H1 (cell line): ENCODE measurements at regions not wholly inside any gene's neighbourhood (a gene's known extent, or its start where the extent isn't known, plus 50 kb on each side); places are given as distances from the start of the nearest gene placed in this dataset.

ENCODE experiments used
- RAD21 ChIP-seq, 2 experiments: IDR thresholded peaks in 1 of 2; conservative IDR thresholded peaks in 1 of 2; 2 replicates each; pipeline ENCODE4 v1.6.1; 2011; ENCODE audit warnings: low read depth in 2 of 2, low read length in 2 of 2, improper control_type of control experiment in 1 of 2, inconsistent platforms in 1 of 2, mild to moderate bottlenecking in 1 of 2, moderate library complexity in 1 of 2

- TF ChIP-seq RAD21 (IDR thresholded peaks at IDR 0.05 in 1 of 2, conservative IDR thresholded peaks at IDR 0.05 in 1 of 2; ENCODE audit: low read depth in 2 of 2, low read length in 2 of 2) = no peak
These were observed 185.5 kb downstream of the SMC2 start (continued) for GRCh38 chr9:104279535-104280177.
